Liver (tissue), 3 donors: ENCODE measurements at regions not wholly inside any gene's neighbourhood (a gene's known extent, or its start where the extent isn't known, plus 50 kb on each side); places are given as distances from the start of the nearest gene placed in this dataset.

Experiments used
- ATF3 ChIP-seq: IDR thresholded peaks from 2 replicates; pipeline ENCODE4 v1.6.1; 2016; ENCODE audit warnings: antibody characterized with exemption
- CTCF ChIP-seq: fragments of 150-350 bp; IDR thresholded peaks from 2 replicates; pipeline ENCODE4 v1.5.1; 2017; ENCODE audit warnings: improper control_type of control experiment, low read depth, low read length; ENCODE audit not compliant: missing input control
- EGR1 ChIP-seq, 2 donors: IDR thresholded peaks; 2 replicates each; pipeline ENCODE4 v1.6.1; 2016 to 2018; ENCODE audit warnings: antibody characterized with exemption in 2 of 2, low read depth in 2 of 2
- FOXA1 ChIP-seq: IDR thresholded peaks from 2 replicates; pipeline ENCODE4 v1.6.1; 2016; ENCODE audit warnings: antibody characterized with exemption
- JUND ChIP-seq, 2 donors: IDR thresholded peaks; 2 replicates each; pipeline ENCODE4 v1.6.1; 2016; ENCODE audit warnings: antibody characterized with exemption in 2 of 2
- MAX ChIP-seq: IDR thresholded peaks from 2 replicates; pipeline ENCODE4 v1.6.1; 2016; ENCODE audit warnings: antibody characterized with exemption
- RAD21 ChIP-seq, 2 donors: IDR thresholded peaks; 2 replicates each; pipeline ENCODE4 v1.6.1; 2016; ENCODE audit warnings: antibody characterized with exemption in 2 of 2, mild to moderate bottlenecking in 2 of 2
- TAF1 ChIP-seq: conservative IDR thresholded peaks from 2 replicates; pipeline ENCODE4 v1.6.1; 2016; ENCODE audit warnings: antibody characterized with exemption, mild to moderate bottlenecking
- YY1 ChIP-seq: IDR thresholded peaks from 2 replicates; pipeline ENCODE4 v1.6.1; 2016; ENCODE audit warnings: antibody characterized with exemption, mild to moderate bottlenecking
- ZBTB33 ChIP-seq: IDR thresholded peaks from 2 replicates; pipeline ENCODE4 v1.6.1; 2016; ENCODE audit warnings: antibody characterized with exemption
- donor health status: healthy.
- donor health status: healthy.

- no peak for TF ChIP-seq MAX
- no peak for TF ChIP-seq CTCF
- TF ChIP-seq EGR1 (IDR thresholded peaks at IDR 0.05; ENCODE audit: low read depth in 2 of 2), result no peak
- no peak for TF ChIP-seq YY1
- no peak for TF ChIP-seq TAF1
- TF ChIP-seq ATF3, result no peak
- TF ChIP-seq FOXA1, result no peak
- TF ChIP-seq JUND (IDR thresholded peaks at IDR 0.05), result no peak
- no peak for TF ChIP-seq RAD21 (IDR thresholded peaks at IDR 0.05)
- TF ChIP-seq ZBTB33, result no peak
Observed at GRCh38 chr16:25374556-25374955, 116.9 kb upstream of the ZKSCAN2 start.
